Keratinocyte (primary cell): ENCODE measurements at regions not wholly inside any gene's neighbourhood (a gene's known extent, or its start where the extent isn't known, plus 50 kb on each side); places are given as distances from the start of the nearest gene placed in this dataset.

ENCODE experiments used
- DNase-seq: peaks from one replicate; pipeline ENCODE4 v3.0.0-alpha.2; 2011; ENCODE audit warnings: low read depth, missing footprints, low spot score
- FAIRE-seq: peaks from 2 replicates; lab custom pipeline; 2011; peaks lifted over from hg19 to GRCh38; lab: Jason Lieb, UNC
- H2AFZ ChIP-seq: 2 replicates; pipeline ENCODE4 v1.6.0; 2012; ENCODE audit warnings: low read length, control low read depth, inconsistent platforms; ENCODE audit not compliant: control insufficient read depth
- H3K27ac ChIP-seq: 2 replicates; pipeline ENCODE4 v1.5.1; 2011; ENCODE audit warnings: low read length; ENCODE audit not compliant: control insufficient read depth, insufficient read depth
- H3K27me3 ChIP-seq: 3 replicates; pipeline ENCODE4 v1.6.0; 2011; ENCODE audit warnings: low read length; ENCODE audit not compliant: control insufficient read depth, insufficient read depth; ENCODE audit errors: extremely low read depth
- H3K36me3 ChIP-seq, 2 experiments: 2 replicates in 1 of 2; 3 replicates in 1 of 2; pipeline ENCODE4 v1.5.1; 2011; ENCODE audit warnings: low read length in 2 of 2, mild to moderate bottlenecking in 1 of 2; ENCODE audit not compliant: control insufficient read depth in 2 of 2, insufficient read depth in 2 of 2; ENCODE audit errors: extremely low read depth in 1 of 2
- H3K4me1 ChIP-seq: 3 replicates; pipeline ENCODE4 v1.5.1; 2011; ENCODE audit warnings: low read length; ENCODE audit not compliant: control insufficient read depth, insufficient read depth; ENCODE audit errors: extremely low read depth
- H3K4me2 ChIP-seq: 3 replicates; pipeline ENCODE4 v1.6.0; 2011; ENCODE audit warnings: low read depth, low read length; ENCODE audit not compliant: control insufficient read depth, insufficient read depth; ENCODE audit errors: extremely low read depth
- H3K4me3 ChIP-seq, 3 experiments: fragments of 200-600 bp in 1 of 3; sonication (generic) in 1 of 3; 2 replicates in 2 of 3; 3 replicates in 1 of 3; pipeline ENCODE4 v1.5.1; 2011 to 2016; ENCODE audit warnings: low read length in 3 of 3, mild to moderate bottlenecking in 3 of 3, control low read depth in 2 of 3, inconsistent platforms in 1 of 3, low read depth in 1 of 3, mixed read lengths in 1 of 3, mixed run types in 1 of 3, moderate library complexity in 1 of 3; ENCODE audit not compliant: control insufficient read depth in 2 of 3, insufficient read depth in 2 of 3; ENCODE audit errors: extremely low read depth in 1 of 3
- H3K79me2 ChIP-seq: 2 replicates; pipeline ENCODE4 v1.6.0; 2012; ENCODE audit warnings: low read length; ENCODE audit not compliant: control insufficient read depth, insufficient read depth
- H3K9ac ChIP-seq: 3 replicates; pipeline ENCODE4 v1.6.0; 2011; ENCODE audit warnings: low read length; ENCODE audit not compliant: control insufficient read depth, insufficient read depth; ENCODE audit errors: extremely low read depth
- H3K9me1 ChIP-seq: 3 replicates; pipeline ENCODE4 v1.6.0; 2011; ENCODE audit warnings: low read length; ENCODE audit not compliant: control insufficient read depth, insufficient read depth; ENCODE audit errors: extremely low read depth
- H3K9me3 ChIP-seq: 2 replicates; pipeline ENCODE4 v1.5.1; 2012; ENCODE audit warnings: low read depth, low read length; ENCODE audit not compliant: control insufficient read depth
- H4K20me1 ChIP-seq: 3 replicates; pipeline ENCODE4 v1.6.0; 2011; ENCODE audit warnings: low read length; ENCODE audit not compliant: control insufficient read depth, insufficient read depth; ENCODE audit errors: extremely low read depth
- CTCF ChIP-seq, 3 experiments: IDR thresholded peaks in 1 of 3; conservative IDR thresholded peaks in 1 of 3; optimal IDR thresholded peaks in 1 of 3; 2 replicates in 2 of 3; 3 replicates in 1 of 3; pipeline versions ENCODE3 to v1.5.1; 2011; ENCODE audit warnings: low read length in 3 of 3, mild to moderate bottlenecking in 3 of 3, moderate library complexity in 2 of 3, control low read depth in 1 of 3, inconsistent platforms in 1 of 3; ENCODE audit not compliant: insufficient read depth in 2 of 3; ENCODE audit errors: extremely low read depth in 1 of 3
- EZH2 ChIP-seq: IDR thresholded peaks from one replicate; pipeline ENCODE4 v1.6.1; 2012; ENCODE audit warnings: inconsistent platforms, mild to moderate bottlenecking, low read length, moderate library complexity
- dilution Hi-C: fragments of 300-500 bp; cut with MboI; formaldehyde crosslinking; loops from one replicate; pipeline ENCODE4 v1.7.0; 2020; ENCODE audit warnings: low sequenced_read_pairs; ENCODE audit not compliant: extremely low pct_ligation_motif_present

GRCh38 chr1:83760226-83761021, 238.5 kb downstream of the TTLL7 start:
- FAIRE-seq (no peak), DNase-seq (no peak)
- Histone ChIP-seq H3K27ac (no peak overlapping the region), H3K9ac (no peak overlapping the region), H3K4me2 (no peak overlapping the region), H3K4me3 (no peak overlapping the region), H2AFZ (no peak overlapping the region), H3K36me3 (no peaks in the 10 kb centered on the region), H3K27me3 (no peaks in the 10 kb centered on the region), H3K9me1 (no peaks in the 10 kb centered on the region), H3K79me2 (no peaks in the 10 kb centered on the region), H3K9me3 (no peaks in the 10 kb centered on the region), H4K20me1 (no peaks in the 10 kb centered on the region), H3K4me1 (no peaks in the 10 kb centered on the region)
- no peak for TF ChIP-seq EZH2
- no peak for TF ChIP-seq CTCF (optimal IDR thresholded peaks at IDR 0.05 in 1 of 3, IDR thresholded peaks at IDR 0.05 in 1 of 3, conservative IDR thresholded peaks at IDR 0.05 in 1 of 3; ENCODE audit: extremely low read depth in 1 of 3, insufficient read depth in 2 of 3, low read length in 3 of 3)
- dilution Hi-C loops = no loop called here

- FAIRE-seq = no peak
Observed at GRCh38 chr1:83756984-83757717, 241.8 kb downstream of the TTLL7 start.

More at GRCh38 chr1:83756984-83757717, 241.8 kb downstream of the TTLL7 start:
- no peaks in the 10 kb centered on the region for H3K9me1 ChIP-seq
- H3K79me2 ChIP-seq = no peaks in the 10 kb centered on the region
- H3K36me3 ChIP-seq = no peaks in the 10 kb centered on the region
- no peak overlapping the region for H3K27ac ChIP-seq
- no peaks in the 10 kb centered on the region for H3K9me3 ChIP-seq
- H4K20me1 ChIP-seq = no peaks in the 10 kb centered on the region
- dilution Hi-C loops = no loop called here
- DNase-seq = no peak
- no peak for TF ChIP-seq CTCF (optimal IDR thresholded peaks at IDR 0.05 in 1 of 3, IDR thresholded peaks at IDR 0.05 in 1 of 3, conservative IDR thresholded peaks at IDR 0.05 in 1 of 3; ENCODE audit: extremely low read depth in 1 of 3, insufficient read depth in 2 of 3, low read length in 3 of 3)
- TF ChIP-seq EZH2 = no peak
- H3K9ac ChIP-seq = no peak overlapping the region
- no peak overlapping the region for H3K4me2 ChIP-seq
- H3K27me3 ChIP-seq = no peaks in the 10 kb centered on the region
- no peak overlapping the region for H3K4me3 ChIP-seq
- no peaks in the 10 kb centered on the region for H3K4me1 ChIP-seq
- no peak overlapping the region for H2AFZ ChIP-seq
